M059J (cell line): ENCODE measurements at regions not wholly inside any gene's neighbourhood (a gene's known extent, or its start where the extent isn't known, plus 50 kb on each side); places are given as distances from the start of the nearest gene placed in this dataset.
"Not testable (repeated sequence)": the region's sequence is repeated elsewhere in the genome, so short reads cannot be mapped to it uniquely, and the experiment has no call there.

Source experiments
- DNase-seq: peaks from one replicate; pipeline ENCODE4 v3.0.0-alpha.2; 2012; ENCODE audit warnings: low read depth

DNA sequence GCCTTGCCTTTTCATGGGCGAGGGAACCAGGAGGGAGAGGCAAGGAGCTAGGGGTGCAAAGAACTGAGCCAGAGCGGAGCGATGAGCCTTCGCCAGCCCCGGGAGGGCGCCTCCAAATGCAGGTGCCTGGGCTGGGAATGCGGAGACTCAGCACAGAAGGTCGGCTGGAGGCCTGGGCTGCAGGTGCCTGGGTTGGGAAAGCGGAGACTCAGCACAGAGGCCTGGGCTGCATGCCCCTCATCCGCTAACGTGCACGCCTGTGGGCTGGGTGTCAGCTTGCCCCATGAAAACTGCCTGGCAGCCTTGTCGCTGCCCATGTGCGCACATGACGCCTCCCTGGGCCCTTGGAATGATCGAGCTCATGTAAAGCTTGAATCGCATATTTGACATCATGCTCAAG, 51.8 kb downstream of the POM121L12 start:
- no peak for DNase-seq

DNA sequence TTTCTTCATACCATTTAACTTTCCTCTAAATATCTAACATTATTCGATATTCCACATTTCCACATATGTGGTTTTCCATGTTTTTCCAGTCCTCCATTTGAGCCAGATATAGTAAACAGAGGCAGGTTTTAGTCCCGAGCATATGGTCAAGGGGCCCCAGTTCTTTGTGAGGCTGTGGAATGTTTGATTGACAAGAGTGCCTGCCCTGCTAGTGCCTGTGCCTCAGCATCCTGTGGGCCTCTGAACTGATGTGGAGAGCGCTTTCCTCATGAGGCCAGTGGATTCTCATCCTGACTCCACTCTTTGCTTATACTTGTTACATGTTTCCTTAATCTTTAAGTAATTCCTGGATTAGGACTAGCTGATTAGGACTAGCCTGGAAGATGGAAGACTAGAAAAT, 58.8 kb downstream of the POM121L12 start:
- DNase-seq, result no peak

DNA sequence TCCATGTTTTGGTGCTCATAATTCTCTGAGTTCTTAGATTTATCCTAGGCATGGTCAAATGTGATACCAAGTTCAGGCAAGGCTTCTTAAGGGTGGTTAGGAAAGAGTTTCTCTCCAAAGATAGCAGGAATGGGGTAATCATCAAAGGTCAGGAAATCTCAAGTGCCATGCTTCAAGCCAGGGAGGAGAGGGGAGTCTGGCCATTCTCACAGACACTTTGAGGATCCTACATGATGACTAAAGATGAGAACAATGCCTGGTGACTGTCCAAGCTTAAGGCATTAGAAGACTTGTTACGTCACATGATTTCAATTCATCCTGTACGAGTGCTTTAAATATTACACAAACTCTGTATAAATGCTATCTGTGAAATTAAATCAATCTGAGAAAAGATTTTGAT, 59.4 kb downstream of the POM121L12 start:
- no peak for DNase-seq

DNA sequence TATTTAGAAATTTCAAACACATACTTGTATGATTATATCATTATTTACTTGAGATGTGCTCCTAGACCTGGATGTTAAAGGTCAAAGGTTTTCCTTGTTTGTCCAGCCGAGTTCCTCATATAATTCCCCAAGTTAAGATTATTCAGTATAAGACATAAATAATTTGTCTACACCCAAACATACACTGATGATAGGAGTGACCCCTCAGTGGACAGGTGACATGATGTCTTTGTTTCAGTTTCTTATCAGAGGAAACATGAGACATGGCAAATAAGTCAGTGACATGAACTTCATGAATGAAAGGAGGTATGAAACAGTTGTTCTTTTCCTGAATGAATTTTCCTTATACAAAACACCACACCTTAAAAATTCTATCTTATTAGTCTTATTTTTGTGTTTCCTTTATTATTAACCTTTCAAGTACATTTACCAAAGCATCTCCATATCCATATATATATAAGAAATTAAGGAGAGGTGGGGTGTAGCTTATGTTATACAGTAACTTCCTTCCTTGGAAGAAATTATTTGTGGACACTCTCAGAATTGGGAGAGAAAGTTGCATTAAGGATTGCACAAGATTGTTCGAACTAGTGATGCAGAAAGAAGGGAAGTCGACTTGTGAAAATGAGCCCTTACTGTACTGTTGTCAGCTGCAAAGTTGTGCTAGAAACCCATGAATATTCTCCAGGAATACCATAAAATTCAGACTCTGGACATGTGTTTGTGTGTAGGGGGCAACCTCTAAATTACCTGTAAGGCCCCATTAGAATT, 60.5 kb downstream of the POM121L12 start:
- DNase-seq, result no peak

DNA sequence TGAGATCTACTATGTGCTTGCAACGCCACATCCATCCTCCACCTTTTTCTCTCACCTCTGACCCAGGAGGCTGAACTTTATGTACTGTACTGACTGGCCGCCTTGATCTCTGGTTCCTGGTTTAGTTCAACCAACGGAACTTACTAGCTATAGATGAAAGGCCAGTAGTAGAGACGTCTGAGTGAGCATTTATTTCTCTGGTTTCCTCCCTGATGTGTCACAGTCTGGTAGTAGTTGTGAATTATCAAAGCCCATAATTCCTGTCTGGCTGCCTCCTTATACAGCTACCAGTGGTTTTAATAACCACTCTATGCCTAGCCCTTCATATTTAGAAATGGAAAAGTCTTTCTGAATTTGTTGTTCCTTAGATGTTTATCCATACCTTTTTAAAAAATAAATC, 64.7 kb downstream of the POM121L12 start:
- no peak for DNase-seq

DNA sequence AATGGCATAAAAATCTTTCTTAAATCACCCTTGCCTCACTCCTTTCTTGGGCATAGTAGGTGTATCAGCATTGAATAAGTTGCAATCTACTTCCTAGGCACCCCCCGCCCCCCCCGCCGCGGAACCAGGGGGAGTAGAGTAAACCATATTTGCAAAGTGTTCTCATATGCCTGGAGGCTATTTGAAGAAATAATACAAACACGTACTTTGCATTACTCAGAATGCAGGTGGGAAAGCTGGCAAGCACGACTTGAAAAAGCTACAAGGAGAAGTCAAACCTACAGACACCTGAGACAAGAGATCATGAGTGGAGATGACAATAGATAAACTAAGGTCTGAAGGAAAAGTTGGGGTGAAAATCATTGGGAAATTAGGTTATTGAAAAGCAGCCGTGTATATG, 65.6 kb downstream of the POM121L12 start:
- no peak for DNase-seq

DNA sequence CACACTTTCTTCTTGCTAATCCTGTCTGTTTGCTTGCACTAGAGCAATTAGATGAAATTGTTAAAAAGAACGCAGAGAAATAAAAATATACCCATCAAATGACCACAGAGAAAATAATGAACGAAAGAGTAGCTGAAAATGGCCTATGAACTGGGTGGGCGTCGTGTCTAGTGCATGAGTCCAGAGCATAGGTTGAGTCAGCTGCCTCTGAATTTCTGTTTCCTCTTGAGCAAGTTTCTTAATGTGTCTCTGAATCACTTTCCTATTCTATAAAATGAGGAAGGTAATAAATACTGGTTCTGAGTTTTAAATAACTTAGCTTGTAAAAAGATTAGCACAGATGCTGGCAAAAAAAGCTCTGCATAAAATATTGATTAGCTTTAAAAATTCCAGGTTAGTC, 75.0 kb downstream of the POM121L12 start:
- DNase-seq, result no peak

DNA sequence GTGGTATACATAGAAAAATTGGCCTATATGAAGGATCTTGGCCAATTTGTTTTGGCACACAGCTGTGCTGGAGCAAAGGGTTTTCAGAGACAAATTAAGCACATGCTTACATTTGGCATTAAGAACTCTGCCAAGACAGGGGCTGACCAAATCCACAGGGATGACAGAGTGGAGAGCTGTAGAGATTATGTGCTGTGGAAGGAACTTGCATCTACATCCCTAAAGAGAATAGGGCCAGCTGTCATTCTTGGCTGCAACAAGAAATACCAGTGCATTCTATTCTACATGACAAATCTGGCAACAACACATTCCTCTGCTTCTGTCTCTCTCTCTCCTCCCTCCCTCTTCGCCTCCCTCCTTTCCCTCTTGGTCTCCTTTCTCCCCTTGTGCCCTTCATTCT, 75.6 kb downstream of the POM121L12 start:
- DNase-seq, result no peak

DNA sequence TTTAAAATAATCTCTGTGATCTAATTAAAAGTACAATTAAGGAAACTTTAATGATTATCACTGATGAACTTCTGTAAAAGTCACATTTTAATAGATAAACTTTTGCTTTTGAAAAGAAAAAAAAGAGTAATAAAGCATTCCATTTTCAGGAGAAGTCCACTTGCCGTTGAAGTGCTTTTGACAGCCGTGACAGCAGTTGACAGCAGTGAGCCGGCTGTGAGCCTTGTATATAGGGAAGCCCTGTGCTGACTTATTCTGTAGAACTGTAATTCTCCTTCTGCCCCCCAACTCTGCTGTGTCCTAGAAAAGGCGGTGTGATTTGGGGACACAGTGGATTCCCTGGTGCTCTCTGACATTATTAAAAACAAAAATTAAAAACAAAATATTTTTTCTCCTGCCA, 78.0 kb downstream of the POM121L12 start:
- DNase-seq, result no peak

DNA sequence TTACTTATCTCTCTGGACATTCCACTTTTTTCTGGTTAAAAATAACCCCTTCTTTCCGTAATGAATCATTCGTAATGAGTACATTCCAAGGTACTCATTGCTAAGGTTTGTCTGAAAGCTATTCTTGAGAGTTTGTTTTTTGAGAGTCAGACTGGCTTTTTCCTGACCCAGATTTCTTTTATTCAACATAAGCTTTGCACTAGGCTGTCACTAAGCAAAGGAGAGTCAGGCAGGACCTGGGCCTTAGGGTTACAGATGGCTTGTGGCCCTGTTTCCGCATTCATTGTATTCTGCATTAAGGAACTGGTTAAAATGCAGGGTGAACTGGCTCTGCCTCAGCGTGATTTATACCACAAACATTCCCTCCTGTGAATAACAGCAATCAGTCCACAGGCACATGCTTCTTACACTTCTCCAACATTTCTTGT, 84.1 kb downstream of the POM121L12 start:
- DNase-seq, result no peak

DNA sequence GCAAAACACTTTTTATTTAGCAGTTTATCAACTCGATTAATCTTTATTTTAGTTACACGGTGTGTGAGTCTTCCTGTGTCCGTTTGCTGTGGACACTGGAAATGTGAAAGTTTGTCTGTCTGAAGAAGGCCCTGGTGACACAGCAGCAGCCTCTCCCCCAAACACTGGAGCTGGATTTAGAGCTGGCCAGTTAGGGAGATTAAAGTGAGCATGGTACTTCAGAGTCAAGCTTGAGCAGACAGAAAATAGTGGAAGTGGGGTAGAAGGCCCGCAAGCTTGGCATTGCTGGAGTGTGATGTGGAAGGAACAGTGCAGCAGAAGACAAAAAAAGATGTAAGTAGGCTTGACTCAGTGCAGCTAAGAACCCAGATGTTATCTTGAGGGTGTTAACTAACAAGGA, 85.9 kb downstream of the POM121L12 start:
- no peak for DNase-seq

DNA sequence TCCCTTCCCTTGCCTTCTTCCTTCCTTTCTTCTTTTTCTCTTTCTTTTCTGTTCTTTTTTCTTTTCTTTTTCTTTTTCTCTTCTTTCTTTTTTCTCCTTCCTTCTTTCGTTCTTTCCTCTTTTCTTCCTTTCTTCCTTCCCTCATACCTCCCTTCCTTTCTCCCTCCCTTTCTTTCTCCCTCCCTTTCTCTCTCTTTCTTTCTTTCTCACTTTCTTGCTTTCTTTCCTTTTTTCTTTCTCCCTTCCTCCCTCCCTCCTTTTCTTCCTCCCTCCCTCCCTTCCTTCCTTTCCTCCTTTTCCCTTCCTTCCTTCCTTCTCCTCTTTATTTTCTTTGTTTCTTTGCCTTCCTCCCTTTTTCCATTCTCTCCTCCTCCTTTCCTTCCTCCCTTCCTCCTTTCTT, 96.3 kb downstream of the POM121L12 start:
- no peak for DNase-seq

DNA sequence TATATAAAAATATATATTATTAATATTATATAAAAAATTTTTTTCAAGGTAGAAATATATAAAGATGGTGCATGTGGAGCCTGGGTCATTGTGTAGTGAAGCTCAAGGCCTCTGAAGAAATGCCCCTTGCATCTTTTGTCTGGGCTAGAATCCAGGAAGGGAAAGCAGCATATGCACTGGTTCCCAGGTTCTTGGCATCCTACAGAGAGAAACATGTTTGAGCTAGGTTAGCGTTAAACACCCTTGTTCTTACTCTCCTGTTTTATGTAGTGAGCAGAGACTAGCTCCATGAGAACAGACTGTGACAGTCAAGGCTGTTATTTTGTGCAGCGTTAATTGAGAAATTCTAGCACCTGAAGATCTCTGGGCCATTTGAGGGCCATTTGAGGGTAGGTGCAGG, 116.1 kb downstream of the POM121L12 start:
- no peak for DNase-seq

DNA sequence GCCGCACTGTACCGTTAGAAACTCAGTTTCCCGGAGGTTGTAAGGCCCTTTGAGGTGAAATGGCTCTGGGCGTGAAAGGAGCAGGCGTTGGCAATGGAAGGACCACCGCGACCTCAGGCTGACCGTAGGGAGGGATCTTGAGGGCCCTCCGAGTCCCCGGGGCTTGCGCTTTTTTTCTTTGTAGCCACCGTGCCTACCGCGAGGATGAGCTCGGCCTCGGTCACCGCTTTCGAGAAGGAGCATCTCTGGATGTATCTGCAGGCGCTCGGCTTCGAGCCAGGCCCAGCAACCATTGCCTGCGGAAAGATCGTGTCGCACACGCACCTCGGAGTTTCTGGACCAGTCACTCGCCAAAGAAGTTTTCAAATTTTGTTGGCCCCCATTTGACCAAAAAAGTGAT, 151.8 kb downstream of the POM121L12 start:
- DNase-seq, result not testable (repeated sequence)

DNA sequence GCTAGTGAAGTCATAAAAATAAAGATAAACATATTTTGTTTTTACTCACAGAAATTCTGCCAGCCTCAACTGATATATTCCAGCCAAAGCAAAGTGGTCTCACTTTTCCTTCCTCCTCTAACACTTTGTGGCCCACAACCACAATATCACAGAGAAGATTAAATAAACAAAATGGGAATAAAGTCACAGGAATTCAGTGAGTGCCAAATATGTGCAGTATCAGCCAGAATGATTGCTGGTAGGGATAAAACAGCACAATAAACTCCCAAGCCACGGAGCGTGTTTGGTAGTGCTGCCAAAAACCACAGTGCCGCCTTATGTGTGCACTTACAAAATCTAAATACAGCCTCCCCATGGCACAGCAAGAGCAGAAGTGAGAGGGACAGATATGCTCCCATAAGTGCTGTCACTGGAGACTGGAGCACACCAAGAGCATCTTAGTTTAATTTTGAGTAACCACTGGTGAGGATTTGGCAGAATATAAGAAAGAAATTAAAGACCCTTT, 155.8 kb downstream of the POM121L12 start:
- no peak for DNase-seq

DNA sequence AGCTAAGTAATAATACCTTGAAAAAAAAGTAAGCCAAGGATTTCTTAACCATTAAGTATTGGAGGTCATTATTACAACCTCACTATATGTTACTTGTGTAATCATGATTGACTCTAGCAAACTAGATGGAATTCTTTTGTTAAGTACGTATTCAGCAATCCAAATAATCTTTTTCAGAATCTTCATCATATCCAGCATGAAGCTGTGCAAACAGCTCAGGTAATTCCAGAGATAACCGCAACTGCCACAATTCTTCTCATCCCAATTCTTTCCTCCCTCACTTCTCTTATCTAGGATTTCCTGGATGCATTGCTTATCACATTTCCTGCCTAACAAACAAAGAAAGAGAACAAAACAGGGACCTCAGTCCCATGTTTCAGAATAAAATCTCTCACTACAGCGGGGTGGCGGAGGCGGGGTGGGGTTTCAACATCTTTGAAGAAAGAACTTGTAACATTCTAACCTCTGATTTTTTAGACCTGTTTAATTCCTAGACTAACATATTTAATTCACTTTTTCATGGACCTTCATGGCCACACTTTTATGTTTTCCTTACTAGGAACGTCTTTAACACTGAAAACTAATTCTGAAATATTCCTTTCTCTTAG, 156.5 kb downstream of the POM121L12 start:
- no peak for DNase-seq

DNA sequence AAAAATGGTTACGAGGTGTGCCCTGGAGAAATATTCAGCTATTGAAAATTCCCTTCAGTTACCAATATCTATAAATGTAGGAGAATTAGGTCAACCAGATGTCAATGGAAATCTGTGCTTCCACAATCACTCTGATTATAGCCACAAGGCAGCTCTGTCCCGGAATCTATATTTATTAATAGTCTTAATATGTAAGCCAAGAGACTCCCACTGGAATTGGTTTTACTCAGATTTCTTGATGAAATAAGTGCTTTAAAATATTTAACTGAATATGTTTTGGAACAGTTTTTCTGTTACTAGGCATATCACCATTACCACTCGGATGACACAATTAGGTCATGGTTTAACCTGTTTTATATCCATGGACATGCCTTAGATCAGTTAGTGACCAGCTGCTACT, 169.6 kb downstream of the POM121L12 start:
- no peak for DNase-seq

DNA sequence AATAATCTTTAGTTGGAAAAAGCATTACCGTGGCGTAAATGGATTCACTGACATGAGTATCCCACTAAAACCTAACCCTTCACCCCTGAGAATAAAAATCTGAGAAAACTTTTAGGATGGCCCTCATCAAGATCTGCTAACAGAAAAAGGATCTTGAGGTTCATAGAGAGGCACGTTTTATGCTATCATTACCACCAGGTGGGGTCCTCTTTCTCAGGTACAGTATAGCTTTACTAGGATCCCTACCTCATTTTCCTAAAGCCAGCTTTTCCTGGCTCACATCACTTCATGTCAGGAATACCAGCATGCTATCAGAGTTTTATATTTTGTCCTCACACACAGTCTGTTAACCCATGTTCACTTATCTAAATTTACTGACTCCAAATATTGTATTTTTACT, 173.7 kb downstream of the POM121L12 start:
- DNase-seq, result no peak

DNA sequence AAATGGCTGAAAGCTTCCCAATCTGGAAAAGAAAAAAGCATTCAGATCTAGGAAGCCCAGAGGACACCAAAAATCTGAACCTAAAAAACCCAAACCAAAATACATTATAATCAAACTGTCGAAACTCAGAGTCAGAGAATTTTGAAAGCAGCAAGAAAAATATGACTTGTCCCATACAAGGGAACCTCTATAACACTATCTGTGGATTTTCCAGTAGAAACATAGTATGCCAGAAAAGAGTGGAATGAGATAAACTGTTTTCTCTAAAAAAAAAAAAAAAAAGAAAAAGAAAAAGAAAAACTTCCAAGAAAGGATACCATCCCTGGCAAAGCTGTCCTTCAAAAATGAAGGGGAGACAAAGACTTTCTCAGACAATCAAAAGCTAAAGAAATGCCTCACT, 179.0 kb downstream of the POM121L12 start:
- DNase-seq, result no peak

DNA sequence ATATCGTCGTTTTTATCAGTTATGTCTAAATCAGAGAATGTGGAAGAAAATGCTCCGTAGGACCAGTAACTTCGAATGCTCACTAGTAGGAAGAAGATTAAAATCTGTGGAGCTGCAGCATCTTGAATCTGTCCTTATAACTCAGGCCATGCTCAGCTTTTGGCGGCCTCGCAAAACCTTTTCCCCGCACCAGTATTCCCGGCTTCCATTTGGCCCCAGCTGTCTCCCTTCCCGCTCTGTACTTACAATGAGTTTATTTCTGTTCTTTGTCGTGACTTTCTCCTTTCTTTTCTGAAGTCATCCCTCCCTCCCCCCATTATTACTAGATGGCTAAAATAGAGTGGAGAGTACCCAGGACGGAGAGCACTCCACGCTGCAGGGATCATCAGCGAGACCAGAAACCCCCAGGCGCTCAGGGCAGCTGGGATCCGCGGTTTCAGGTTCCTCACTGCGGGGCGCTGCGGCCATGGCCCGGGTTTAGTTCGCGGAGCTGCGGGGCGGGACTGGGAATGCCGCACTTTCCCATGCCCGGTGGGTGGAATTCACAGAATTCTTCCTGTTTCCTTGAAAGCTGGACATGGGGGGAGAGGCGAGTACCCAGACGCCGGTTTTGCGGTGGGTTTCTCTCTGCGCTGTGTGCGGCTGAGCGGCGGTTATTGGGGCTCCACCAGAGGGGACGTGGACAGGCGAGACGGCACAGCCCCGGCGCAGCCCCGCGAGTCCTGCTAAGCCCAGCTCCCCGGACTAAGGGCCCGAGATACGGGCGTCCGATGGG, 183.5 kb downstream of the POM121L12 start:
- DNase-seq, result no peak

DNA sequence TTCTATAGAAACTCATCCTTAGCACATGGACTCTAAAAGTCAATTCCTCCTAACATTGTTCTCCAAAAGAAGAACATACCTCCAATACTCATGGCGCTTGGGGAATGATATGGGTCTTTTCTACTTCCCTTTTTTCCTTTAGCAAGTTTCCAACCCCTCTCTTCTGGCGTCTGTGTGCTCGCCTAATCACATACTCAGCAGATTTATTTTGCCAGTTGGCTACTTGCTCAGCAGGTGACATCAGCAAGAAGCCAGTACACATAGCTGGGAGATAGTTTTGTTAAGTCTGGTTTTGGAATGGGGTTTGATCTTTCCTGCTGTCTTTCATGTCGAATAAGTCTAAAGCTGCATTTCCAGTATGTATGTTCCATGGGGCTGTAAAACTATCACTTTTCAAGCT, 193.8 kb downstream of the POM121L12 start:
- DNase-seq, result no peak

DNA sequence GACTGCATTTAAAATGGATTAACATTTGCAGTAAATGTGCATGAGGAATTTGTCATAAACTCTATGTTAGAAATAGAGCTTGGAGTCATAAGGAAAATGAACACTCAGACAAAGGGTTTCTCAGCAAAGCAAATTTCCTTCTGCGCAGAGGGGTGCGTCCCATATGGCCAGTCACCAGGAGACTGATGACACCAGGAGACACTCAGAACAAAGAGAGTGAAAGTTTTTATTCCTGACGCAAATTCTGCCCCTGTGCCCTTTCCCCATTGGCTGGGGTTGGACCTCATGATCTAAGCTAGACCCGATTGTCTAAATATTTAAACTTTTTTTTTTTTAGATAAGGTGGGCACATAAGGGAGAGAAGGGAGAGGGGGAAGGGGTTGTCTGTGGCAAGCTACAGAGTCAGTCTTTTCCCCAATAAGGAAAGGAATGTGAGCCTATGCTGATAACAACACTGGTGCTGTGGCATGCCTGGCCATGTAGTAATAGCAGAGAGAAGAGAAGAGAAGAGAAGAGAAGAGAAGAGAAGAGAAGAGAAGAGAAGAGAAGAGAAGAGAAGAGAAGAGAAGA, 202.0 kb downstream of the POM121L12 start:
- no peak for DNase-seq
